GM12873 (cell line): ENCODE measurements at regions not wholly inside any gene's neighbourhood (a gene's known extent, or its start where the extent isn't known, plus 50 kb on each side); places are given as distances from the start of the nearest gene placed in this dataset.

ENCODE experiments used
- CTCF ChIP-seq: IDR thresholded peaks from 2 replicates; pipeline ENCODE4 v1.5.1; 2012; ENCODE audit warnings: low read depth, mild to moderate bottlenecking, moderate library complexity, low read length, control low read depth; ENCODE audit not compliant: insufficient read depth; ENCODE audit errors: missing control alignments

GRCh38 chr13:106197496-106197895 lies 338.0 kb downstream of the EFNB2 start:
- no peak for TF ChIP-seq CTCF

- TF ChIP-seq CTCF: no peak
Observed at GRCh38 chr13:106187501-106188095, 347.9 kb downstream of the EFNB2 start.

- no peak for TF ChIP-seq CTCF
Observed at GRCh38 chr13:106187101-106187500, 348.4 kb downstream of the EFNB2 start.

GRCh38 chr13:106186366-106187030 lies 349.0 kb downstream of the EFNB2 start:
- no peak for TF ChIP-seq CTCF

GRCh38 chr13:106184790-106185189 lies 350.7 kb downstream of the EFNB2 start:
- TF ChIP-seq CTCF: no peak

GRCh38 chr13:106183410-106184065 lies 351.9 kb downstream of the EFNB2 start:
- TF ChIP-seq CTCF: no peak

- no peak for TF ChIP-seq CTCF
Observed at GRCh38 chr13:106182404-106182803, 353.1 kb downstream of the EFNB2 start.
